Type B pancreatic cell (in vitro differentiated cells): ENCODE measurements at regions not wholly inside any gene's neighbourhood (a gene's known extent, or its start where the extent isn't known, plus 50 kb on each side); places are given as distances from the start of the nearest gene placed in this dataset.

ENCODE experiments used
- DNase-seq: peaks from one replicate; pipeline ENCODE4 v3.0.0; 2021; ENCODE audit warnings: mixed read lengths; ENCODE audit not compliant: unreplicated experiment; ENCODE audit errors: extremely low spot score
- H3K27ac Mint-ChIP-seq: 2 replicates; pipeline ENCODE4 v1.8.0; 2021; ENCODE audit warnings: mild to moderate bottlenecking, mixed read lengths
- H3K27me3 Mint-ChIP-seq: 2 replicates; pipeline ENCODE4 v1.8.0; 2021; ENCODE audit warnings: mixed read lengths
- H3K36me3 Mint-ChIP-seq: 2 replicates; pipeline ENCODE4 v1.8.0; 2021; ENCODE audit warnings: mixed read lengths
- H3K4me1 Mint-ChIP-seq: one replicate; pipeline ENCODE4 v1.8.0; 2021; ENCODE audit warnings: mixed read lengths; ENCODE audit not compliant: unreplicated experiment
- H3K4me3 Mint-ChIP-seq: 2 replicates; pipeline ENCODE4 v1.8.0; 2021; ENCODE audit warnings: mild to moderate bottlenecking, mixed read lengths
- H3K9me3 Mint-ChIP-seq: 2 replicates; pipeline ENCODE4 v1.8.0; 2021; ENCODE audit warnings: mixed read lengths
- CTCF ChIP-seq: fragments of 200-600 bp; sonication (generic); conservative IDR thresholded peaks from 2 replicates; pipeline ENCODE4 v1.5.0; 2021; ENCODE audit warnings: antibody characterized with exemption, mild to moderate bottlenecking

DNA sequence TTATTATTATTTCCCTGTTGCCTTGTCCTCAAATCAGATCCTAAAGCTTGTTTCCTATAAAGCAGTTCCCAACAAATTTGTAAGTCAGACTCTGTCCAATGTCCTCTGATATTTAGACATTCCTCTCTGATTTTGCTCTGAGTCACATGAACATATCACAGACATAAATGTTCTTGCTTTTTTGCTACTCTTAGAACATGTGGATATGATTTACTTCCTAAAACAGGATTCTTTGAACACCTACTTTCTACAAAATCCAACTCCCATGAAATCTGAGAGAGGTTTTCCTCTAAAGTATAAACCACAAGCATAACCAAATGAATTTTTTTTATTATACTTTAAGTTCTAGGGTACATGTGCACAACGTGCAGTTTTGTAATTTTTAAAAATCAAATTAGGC is 181.3 kb upstream of the SLC38A2 start:
- no peaks in the 10 kb centered on the region for H3K9me3 Mint-ChIP-seq
- DNase-seq = no peak
- H3K27ac Mint-ChIP-seq = no peak overlapping the region
- H3K27me3 Mint-ChIP-seq = no peaks in the 10 kb centered on the region
- no peak for TF ChIP-seq CTCF
- no peak overlapping the region for H3K4me3 Mint-ChIP-seq
- H3K36me3 Mint-ChIP-seq = peaks cover 4% of the 10 kb centered on the region
- peaks cover 38% of the 10 kb centered on the region for H3K4me1 Mint-ChIP-seq

DNA sequence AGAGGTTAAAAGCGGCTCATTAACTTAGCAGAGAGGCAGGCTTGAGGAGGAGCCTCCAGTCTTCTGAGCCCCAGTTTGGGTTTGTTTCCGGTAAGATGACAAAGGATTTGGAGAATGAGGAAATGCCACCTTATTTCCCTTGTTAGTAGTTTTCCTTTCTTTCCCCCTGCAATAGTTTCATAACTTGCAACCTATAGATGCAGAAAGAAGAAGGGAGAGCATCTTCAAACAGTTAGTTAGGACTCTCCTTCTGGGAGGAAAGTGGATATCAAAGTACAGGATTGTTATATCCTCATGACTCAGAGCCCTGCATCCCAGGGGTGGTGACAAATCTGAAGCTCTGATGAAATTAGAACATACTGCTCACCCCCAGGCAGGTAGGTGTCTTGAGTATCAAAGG is 180.7 kb upstream of the SLC38A2 start:
- H3K4me1 Mint-ChIP-seq = peaks cover 43% of the 10 kb centered on the region
- H3K4me3 Mint-ChIP-seq = no peak overlapping the region
- H3K27ac Mint-ChIP-seq = peak overlapping the region; percentile 49
- H3K27me3 Mint-ChIP-seq = no peaks in the 10 kb centered on the region
- DNase-seq = no peak
- H3K36me3 Mint-ChIP-seq = peaks cover 4% of the 10 kb centered on the region
- no peak for TF ChIP-seq CTCF
- no peaks in the 10 kb centered on the region for H3K9me3 Mint-ChIP-seq

DNA sequence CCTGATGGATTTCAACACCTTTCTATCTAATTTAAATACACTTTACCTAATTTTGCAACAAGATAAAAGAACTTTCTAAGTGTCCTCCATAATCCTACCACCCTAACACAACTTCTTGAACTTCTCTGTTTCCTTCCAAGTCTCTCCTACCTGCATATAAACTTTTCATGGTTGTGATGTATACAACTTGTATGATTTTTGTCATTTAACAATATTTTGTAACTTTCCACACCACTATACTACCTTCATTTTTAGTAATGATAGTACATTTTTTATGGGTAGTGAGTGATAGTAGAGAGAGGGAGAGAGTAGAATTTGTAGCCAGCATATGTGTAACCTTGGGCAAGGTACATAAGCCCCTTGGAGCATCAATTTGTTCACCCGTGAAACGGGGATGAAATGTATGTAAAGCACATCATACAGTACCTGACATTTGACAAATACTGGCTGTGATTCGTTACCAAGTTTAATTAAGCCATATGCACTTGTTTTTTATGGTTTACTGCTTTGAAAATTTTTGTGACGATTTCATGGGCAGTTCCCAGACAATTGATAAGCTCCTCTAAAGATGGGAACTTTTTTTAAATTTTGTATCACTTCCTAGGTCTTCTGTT is 177.8 kb upstream of the SLC38A2 start:
- no peak overlapping the region for H3K27ac Mint-ChIP-seq
- DNase-seq = no peak
- TF ChIP-seq CTCF = no peak
- no peaks in the 10 kb centered on the region for H3K36me3 Mint-ChIP-seq
- no peaks in the 10 kb centered on the region for H3K9me3 Mint-ChIP-seq
- H3K27me3 Mint-ChIP-seq = no peaks in the 10 kb centered on the region
- H3K4me1 Mint-ChIP-seq = peaks cover 28% of the 10 kb centered on the region
- H3K4me3 Mint-ChIP-seq = no peak overlapping the region

DNA sequence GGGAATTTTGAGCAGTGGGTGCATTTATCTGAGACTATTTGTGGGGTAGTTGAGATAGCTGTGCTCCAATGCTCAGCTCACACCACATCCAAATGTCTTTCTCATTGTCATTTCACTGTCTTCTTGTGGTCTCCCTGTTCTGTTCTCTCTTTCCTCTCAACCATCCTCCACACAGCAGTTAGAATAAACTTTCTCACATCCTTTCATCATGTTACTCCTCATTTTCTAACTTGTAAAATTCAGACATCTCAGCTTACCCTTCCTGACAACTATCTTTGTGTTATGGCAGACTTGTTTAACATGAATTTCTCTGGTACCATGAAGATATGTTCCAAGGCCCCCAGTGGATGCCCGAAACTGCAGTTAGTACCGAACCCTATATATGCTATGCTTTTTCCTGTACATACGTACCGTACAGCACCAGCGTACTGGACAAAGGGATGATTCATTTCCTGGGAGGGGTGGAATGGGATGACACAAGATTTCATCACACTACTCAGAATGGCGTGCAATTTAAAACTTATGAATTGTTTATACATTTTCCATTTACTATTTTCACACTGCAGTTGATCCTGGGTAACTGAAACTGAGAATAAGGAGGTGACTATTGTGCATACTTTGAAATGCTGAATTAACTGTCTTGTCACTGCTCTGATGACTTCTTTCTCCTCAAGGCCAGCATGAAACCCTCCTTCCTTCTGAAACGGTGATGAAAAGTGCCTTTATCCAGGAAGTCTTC is 177.1 kb upstream of the SLC38A2 start:
- Mint-ChIP-seq H3K27ac (peak overlapping the region; percentile 16), H3K9me3 (peaks cover under 1% of the 10 kb centered on the region), H3K4me3 (peak overlapping the region; percentile 3), H3K36me3 (no peaks in the 10 kb centered on the region), H3K27me3 (no peaks in the 10 kb centered on the region), H3K4me1 (peaks cover 23% of the 10 kb centered on the region)
- TF ChIP-seq CTCF = no peak
- DNase-seq = no peak

GRCh38 chr12:46548605-46549071 is 176.1 kb upstream of the SLC38A2 start:
- peaks cover 19% of the 10 kb centered on the region for H3K4me1 Mint-ChIP-seq
- H3K4me3 Mint-ChIP-seq = no peak overlapping the region
- H3K9me3 Mint-ChIP-seq = peaks cover 5% of the 10 kb centered on the region
- H3K36me3 Mint-ChIP-seq = no peaks in the 10 kb centered on the region
- no peaks in the 10 kb centered on the region for H3K27me3 Mint-ChIP-seq
- DNase-seq = no peak
- no peak for TF ChIP-seq CTCF
- peak overlapping the region; percentile 50 for H3K27ac Mint-ChIP-seq
